DOHH2 (cell line): ENCODE measurements at regions not wholly inside any gene's neighbourhood (a gene's known extent, or its start where the extent isn't known, plus 50 kb on each side); places are given as distances from the start of the nearest gene placed in this dataset.

Source experiments
- CTCF ChIP-seq: fragments of 200-600 bp; sonication (generic); IDR thresholded peaks from one replicate; pipeline ENCODE4 v1.5.1; 2014; ENCODE audit warnings: antibody characterized with exemption, mild to moderate bottlenecking, low read depth, low read length; ENCODE audit not compliant: poor library complexity, severe bottlenecking
- EZH2phosphoT487 ChIP-seq: fragments of 200-600 bp; sonication (generic); IDR thresholded peaks from 2 replicates; pipeline ENCODE4 v1.6.1; 2017; ENCODE audit warnings: borderline replicate concordance, mild to moderate bottlenecking, antibody characterized with exemption, low read length, moderate library complexity, mixed read lengths

- TF ChIP-seq CTCF (no peak), EZH2phosphoT487 (no peak)
These were observed 507.1 kb downstream of the TMEM182 start for GRCh38 chr2:103268841-103269498.
